Dermis blood vessel endothelial cell (primary cell): ENCODE measurements at regions not wholly inside any gene's neighbourhood (a gene's known extent, or its start where the extent isn't known, plus 50 kb on each side); places are given as distances from the start of the nearest gene placed in this dataset.

Experiments
- DNase-seq: peaks from one replicate; pipeline ENCODE4 v3.0.0; 2010

- no peak for DNase-seq
Observed at GRCh38 chr2:136210822-136211221, 92.9 kb upstream of the CXCR4 start.

GRCh38 chr2:136210455-136210805, 92.5 kb upstream of the CXCR4 start:
- DNase-seq, result no peak

GRCh38 chr2:136209561-136210454, 91.9 kb upstream of the CXCR4 start:
- no peak for DNase-seq

GRCh38 chr2:136208682-136209420, 90.9 kb upstream of the CXCR4 start:
- no peak for DNase-seq

- no peak for DNase-seq
Observed at GRCh38 chr2:136207665-136208064, 89.7 kb upstream of the CXCR4 start.

GRCh38 chr2:136207030-136207623, 89.2 kb upstream of the CXCR4 start:
- no peak for DNase-seq

GRCh38 chr2:136206613-136207012, 88.7 kb upstream of the CXCR4 start:
- DNase-seq, result no peak

- DNase-seq, result no peak
Observed at GRCh38 chr2:136205615-136206014, 87.7 kb upstream of the CXCR4 start.

- DNase-seq, result no peak
Observed at GRCh38 chr2:136204971-136205370, 87.0 kb upstream of the CXCR4 start.

- DNase-seq, result no peak
Observed at GRCh38 chr2:136195226-136195625, 77.3 kb upstream of the CXCR4 start.

- no peak for DNase-seq
Observed at GRCh38 chr2:136191041-136191440, 73.1 kb upstream of the CXCR4 start.

- no peak for DNase-seq
Observed at GRCh38 chr2:136189221-136189782, 71.4 kb upstream of the CXCR4 start.

- DNase-seq, result no peak
Observed at GRCh38 chr2:136188086-136188485, 70.1 kb upstream of the CXCR4 start.

- DNase-seq, result no peak
Observed at GRCh38 chr2:136185981-136186776, 68.2 kb upstream of the CXCR4 start.

- peak; percentile 5 for DNase-seq
Observed at GRCh38 chr2:136183097-136183496, 65.1 kb upstream of the CXCR4 start.

- DNase-seq, result no peak
Observed at GRCh38 chr2:136182315-136182714, 64.4 kb upstream of the CXCR4 start.

- no peak for DNase-seq
Observed at GRCh38 chr2:136179602-136179975, 61.6 kb upstream of the CXCR4 start.

GRCh38 chr2:136178941-136179601, 61.1 kb upstream of the CXCR4 start:
- no peak for DNase-seq

GRCh38 chr2:136175868-136176267, 57.9 kb upstream of the CXCR4 start:
- no peak for DNase-seq

GRCh38 chr2:136175466-136175865, 57.5 kb upstream of the CXCR4 start:
- DNase-seq, result no peak

- DNase-seq, result no peak
Observed at GRCh38 chr2:136173126-136173525, 55.2 kb upstream of the CXCR4 start.

- DNase-seq, result no peak
Observed at GRCh38 chr2:136171223-136171622, 53.3 kb upstream of the CXCR4 start.
